A549 (cell line): ENCODE measurements at regions not wholly inside any gene's neighbourhood (a gene's known extent, or its start where the extent isn't known, plus 50 kb on each side); places are given as distances from the start of the nearest gene placed in this dataset.

ENCODE experiments used
- RAD21 ChIP-seq, 2 experiments: fragments of >200 bp in 1 of 2; sonication (Bioruptor Twin) in 1 of 2; formaldehyde crosslinking in 1 of 2; IDR thresholded peaks in 1 of 2; conservative IDR thresholded peaks in 1 of 2; 2 replicates in 1 of 2; 3 replicates in 1 of 2; pipeline ENCODE4 v1.6.1; 2012 to 2018; ENCODE audit warnings: inconsistent platforms in 1 of 2
- RFX5 ChIP-seq: fragments of 450-650 bp; IDR thresholded peaks from 2 replicates; pipeline ENCODE4 v1.7.1; 2014; ENCODE audit warnings: antibody characterized with exemption, mild to moderate bottlenecking, moderate library complexity
- TP53 ChIP-seq: fragments of 250-450 bp; sonication (Bioruptor Pico); IDR thresholded peaks from 2 replicates; pipeline ENCODE4 v1.5.0; 2021; ENCODE audit warnings: mild to moderate bottlenecking, moderate library complexity

- TF ChIP-seq RAD21 (conservative IDR thresholded peaks at IDR 0.05 in 1 of 2, IDR thresholded peaks at IDR 0.05 in 1 of 2): no peak
- TF ChIP-seq RFX5: no peak
- no peak for TF ChIP-seq TP53 (CRISPR knock-in tag)
These were observed 1643.1 kb upstream of the CELF4 start for GRCh38 chr18:39208729-39209128.
